ENCODE measurements at regions not wholly inside any gene's neighbourhood (a gene's known extent, or its start where the extent isn't known, plus 50 kb on each side); places are given as distances from the start of the nearest gene placed in this dataset.

DNA sequence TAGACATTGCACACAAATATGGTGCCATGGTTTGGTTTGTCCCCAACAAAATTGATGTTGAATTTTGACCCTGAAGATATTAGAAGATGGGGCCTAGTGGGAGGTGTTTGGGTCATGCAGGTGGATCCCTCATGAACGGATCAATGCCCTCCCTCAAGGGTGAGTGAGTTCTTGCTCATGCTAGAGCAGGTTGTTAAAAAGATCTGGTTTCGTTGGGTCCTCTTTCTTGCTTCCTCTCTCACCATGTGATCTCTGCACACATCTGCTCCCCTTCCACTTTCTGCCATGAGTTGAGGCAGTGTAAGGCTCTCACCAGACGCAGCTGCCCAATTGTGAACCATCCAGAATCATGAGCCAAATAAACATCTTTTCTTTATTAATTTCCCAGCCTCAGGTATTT, 87.8 kb upstream of the MDFIC2 start (continued):
- no peak for TF ChIP-seq ZNF79 (CRISPR knock-in tag; IDR thresholded peaks at IDR 0.05; ENCODE audit: low read depth)
- no peak for TF ChIP-seq JUN (IDR thresholded peaks at IDR 0.05; ENCODE audit: borderline replicate concordance, low read depth, low read length)
- TF ChIP-seq JUN (CRISPR knock-in tag; IDR thresholded peaks at IDR 0.05; ENCODE audit: borderline replicate concordance): no peak
- TF ChIP-seq HLTF (IDR thresholded peaks at IDR 0.05): no peak
- TF ChIP-seq PHB (CRISPR knock-in tag; IDR thresholded peaks at IDR 0.05): no peak
- no peak for TF ChIP-seq ZNF121 (CRISPR knock-in tag; conservative IDR thresholded peaks at IDR 0.05)
- TF ChIP-seq SNRNP70 (optimal IDR thresholded peaks at IDR 0.05; ENCODE audit: low read depth, low read length): no peak
- TF ChIP-seq MYBL2 (IDR thresholded peaks at IDR 0.05; ENCODE audit: low read depth): no peak
- TF ChIP-seq MYBL2 (CRISPR knock-in tag; IDR thresholded peaks at IDR 0.05; ENCODE audit: borderline replicate concordance): no peak

DNA sequence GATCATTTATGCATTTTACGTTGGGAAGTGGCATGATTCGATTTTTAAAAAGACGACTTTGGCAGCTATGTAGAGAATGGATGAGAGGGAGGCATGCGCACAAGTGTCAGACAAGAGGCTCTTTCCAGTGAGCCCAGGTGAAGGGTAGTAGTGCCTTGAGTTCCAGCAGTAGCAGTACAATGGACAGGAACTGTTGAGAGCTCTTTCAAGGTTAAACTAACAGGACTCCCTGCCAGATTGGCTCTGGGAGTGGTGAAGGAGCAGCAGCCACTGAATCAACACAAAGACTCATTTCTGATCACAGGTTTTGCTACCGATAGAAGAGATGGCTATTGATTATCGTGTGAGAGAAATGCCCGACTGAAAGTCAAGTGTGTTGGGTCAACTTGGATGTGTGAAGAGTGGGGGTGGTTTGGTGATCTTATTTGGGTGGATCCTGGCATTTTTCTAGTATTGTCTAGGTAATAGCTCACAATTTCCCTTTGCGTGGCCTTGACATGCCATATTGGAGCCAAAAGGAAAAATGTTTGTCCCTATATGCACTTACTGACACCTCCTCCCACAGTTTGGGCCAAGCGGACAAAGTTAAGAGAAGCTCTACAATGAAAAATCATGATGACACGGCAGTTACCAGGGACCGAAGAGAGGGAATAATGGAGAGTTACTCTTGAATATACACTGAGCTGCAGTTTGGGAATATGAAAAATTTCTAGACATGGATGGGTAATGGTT, 81.6 kb upstream of the MDFIC2 start:
- ATAC-seq (no peak), DNase-seq (ENCODE audit: extremely low read depth in 1 of 4, low spot score in 3 of 4) (no peak), FAIRE-seq (no peak)
- no peaks in the 10 kb centered on the region for H3K4me1 ChIP-seq (replicated peaks in 1 of 2; ENCODE audit: control insufficient read depth in 2 of 2, insufficient read depth in 2 of 2, low read length in 2 of 2)
- CTCF ChIA-PET (ENCODE audit: low intra/inter-chr PET ratio): no interaction called here
- no peak overlapping the region for H2AFZ ChIP-seq (ENCODE audit: low read depth, low read length)
- no peaks in the 10 kb centered on the region for H4K20me1 ChIP-seq (replicated peaks; ENCODE audit: control insufficient read depth, insufficient read depth, low read length)
- intact Hi-C loops (cut with micrococcal nuclease): no loop called here
- POLR2A ChIA-PET: interaction anchor here (1.1 kb wide), 1 partner anchor 22 kb away, joined by 3 read pairs; no protein-coding TSS in a partner anchor
- no peak overlapping the region for H3K4me2 ChIP-seq (ENCODE audit: insufficient read depth, low read length)
- H3K9me1 ChIP-seq (ENCODE audit: control insufficient read depth, insufficient read depth, low read length): no peaks in the 10 kb centered on the region
- no peaks in the 10 kb centered on the region for H3K9me3 ChIP-seq (replicated peaks; ENCODE audit: control insufficient read depth, insufficient read depth, low read depth, low read length)
- no peaks in the 10 kb centered on the region for H3K27me3 ChIP-seq (ENCODE audit: control insufficient read depth in 2 of 2, insufficient read depth in 2 of 2, low read length in 2 of 2)
- H3K79me2 ChIP-seq (ENCODE audit: control insufficient read depth, insufficient read depth, low read length): no peaks in the 10 kb centered on the region
- H3K27ac ChIP-seq (ENCODE audit: extremely low read depth, low read depth, low read length): no peak overlapping the region
- no peaks in the 10 kb centered on the region for H3K36me3 ChIP-seq (ENCODE audit: control insufficient read depth, insufficient read depth, low read length)
- in situ Hi-C loops (cut with MboI): no loop called here
- no TSS peak for BruUV-seq (replicated peaks)
- 0% methylated on average over 10 of the region's 11 CpGs for WGBS (ENCODE audit: insufficient coverage, low coverage, missing lambda C conversion rate)
- no peak overlapping the region for H3K4me3 ChIP-seq
- H3K9ac ChIP-seq (ENCODE audit: insufficient read depth in 1 of 2, low read depth in 2 of 2, low read length in 2 of 2): no peak overlapping the region
- TF ChIP-seq THRAP3 (IDR thresholded peaks at IDR 0.05; ENCODE audit: borderline replicate concordance) (no peak), RHOXF2B (CRISPR knock-in tag; conservative IDR thresholded peaks at IDR 0.05) (no peak), CCAR2 (IDR thresholded peaks at IDR 0.05; ENCODE audit: low read depth, low read length) (no peak), POLR2B (IDR thresholded peaks at IDR 0.05; ENCODE audit: low read depth, partially characterized antibody) (no peak)
- TF ChIP-seq, protein P1, sequence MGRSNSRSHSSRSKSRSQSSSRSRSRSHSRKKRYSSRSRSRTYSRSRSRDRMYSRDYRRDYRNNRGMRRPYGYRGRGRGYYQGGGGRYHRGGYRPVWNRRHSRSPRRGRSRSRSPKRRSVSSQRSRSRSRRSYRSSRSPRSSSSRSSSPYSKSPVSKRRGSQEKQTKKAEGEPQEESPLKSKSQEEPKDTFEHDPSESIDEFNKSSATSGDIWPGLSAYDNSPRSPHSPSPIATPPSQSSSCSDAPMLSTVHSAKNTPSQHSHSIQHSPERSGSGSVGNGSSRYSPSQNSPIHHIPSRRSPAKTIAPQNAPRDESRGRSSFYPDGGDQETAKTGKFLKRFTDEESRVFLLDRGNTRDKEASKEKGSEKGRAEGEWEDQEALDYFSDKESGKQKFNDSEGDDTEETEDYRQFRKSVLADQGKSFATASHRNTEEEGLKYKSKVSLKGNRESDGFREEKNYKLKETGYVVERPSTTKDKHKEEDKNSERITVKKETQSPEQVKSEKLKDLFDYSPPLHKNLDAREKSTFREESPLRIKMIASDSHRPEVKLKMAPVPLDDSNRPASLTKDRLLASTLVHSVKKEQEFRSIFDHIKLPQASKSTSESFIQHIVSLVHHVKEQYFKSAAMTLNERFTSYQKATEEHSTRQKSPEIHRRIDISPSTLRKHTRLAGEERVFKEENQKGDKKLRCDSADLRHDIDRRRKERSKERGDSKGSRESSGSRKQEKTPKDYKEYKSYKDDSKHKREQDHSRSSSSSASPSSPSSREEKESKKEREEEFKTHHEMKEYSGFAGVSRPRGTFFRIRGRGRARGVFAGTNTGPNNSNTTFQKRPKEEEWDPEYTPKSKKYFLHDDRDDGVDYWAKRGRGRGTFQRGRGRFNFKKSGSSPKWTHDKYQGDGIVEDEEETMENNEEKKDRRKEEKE (IDR thresholded peaks at IDR 0.05; ENCODE audit: borderline replicate concordance in 1 of 2, control insufficient read depth in 1 of 2, low read depth in 2 of 2, low read length in 1 of 2): no peak
- TF ChIP-seq, protein P2, sequence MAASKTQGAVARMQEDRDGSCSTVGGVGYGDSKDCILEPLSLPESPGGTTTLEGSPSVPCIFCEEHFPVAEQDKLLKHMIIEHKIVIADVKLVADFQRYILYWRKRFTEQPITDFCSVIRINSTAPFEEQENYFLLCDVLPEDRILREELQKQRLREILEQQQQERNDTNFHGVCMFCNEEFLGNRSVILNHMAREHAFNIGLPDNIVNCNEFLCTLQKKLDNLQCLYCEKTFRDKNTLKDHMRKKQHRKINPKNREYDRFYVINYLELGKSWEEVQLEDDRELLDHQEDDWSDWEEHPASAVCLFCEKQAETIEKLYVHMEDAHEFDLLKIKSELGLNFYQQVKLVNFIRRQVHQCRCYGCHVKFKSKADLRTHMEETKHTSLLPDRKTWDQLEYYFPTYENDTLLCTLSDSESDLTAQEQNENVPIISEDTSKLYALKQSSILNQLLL (CRISPR knock-in tag; IDR thresholded peaks at IDR 0.05; ENCODE audit: borderline replicate concordance): no peak
- TF ChIP-seq, protein P3, sequence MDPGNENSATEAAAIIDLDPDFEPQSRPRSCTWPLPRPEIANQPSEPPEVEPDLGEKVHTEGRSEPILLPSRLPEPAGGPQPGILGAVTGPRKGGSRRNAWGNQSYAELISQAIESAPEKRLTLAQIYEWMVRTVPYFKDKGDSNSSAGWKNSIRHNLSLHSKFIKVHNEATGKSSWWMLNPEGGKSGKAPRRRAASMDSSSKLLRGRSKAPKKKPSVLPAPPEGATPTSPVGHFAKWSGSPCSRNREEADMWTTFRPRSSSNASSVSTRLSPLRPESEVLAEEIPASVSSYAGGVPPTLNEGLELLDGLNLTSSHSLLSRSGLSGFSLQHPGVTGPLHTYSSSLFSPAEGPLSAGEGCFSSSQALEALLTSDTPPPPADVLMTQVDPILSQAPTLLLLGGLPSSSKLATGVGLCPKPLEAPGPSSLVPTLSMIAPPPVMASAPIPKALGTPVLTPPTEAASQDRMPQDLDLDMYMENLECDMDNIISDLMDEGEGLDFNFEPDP (CRISPR knock-in tag; IDR thresholded peaks at IDR 0.05): no peak
